Activated CD4-positive, alpha-beta T cell treated with anti-CD3 and anti-CD28 coated beads for 36 hours (primary cell): ENCODE measurements at regions not wholly inside any gene's neighbourhood (a gene's known extent, or its start where the extent isn't known, plus 50 kb on each side); places are given as distances from the start of the nearest gene placed in this dataset.

Source experiments
- ATAC-seq: fragments of 200-7000 bp; cut with Tn5 transposase; one replicate; pipeline ENCODE4 v1.10.0; 2021; ENCODE audit warnings: mild to moderate bottlenecking, moderate library complexity
- CTCF ChIA-PET: fragments of 350-600 bp; sonication (Branson Sonifier 250); formaldehyde crosslinking; loops from one replicate; lab custom pipeline; 2021; ENCODE audit warnings: antibody characterized with exemption; lab: Charles Lee
- POLR2A ChIA-PET: fragments of 350-600 bp; sonication (Branson Sonifier 250); formaldehyde crosslinking; loops from one replicate; lab custom pipeline; 2021; ENCODE audit warnings: antibody characterized with exemption, inconsistent platforms; lab: Charles Lee
- DNase-seq: peaks from one replicate; pipeline ENCODE4 v3.0.0-alpha.2; 2020
- H3K27ac Mint-ChIP-seq: one replicate; pipeline ENCODE4 v1.8.0; 2021; ENCODE audit warnings: mixed read lengths
- H3K27me3 Mint-ChIP-seq: one replicate; pipeline ENCODE4 v1.8.0; 2021; ENCODE audit warnings: mixed read lengths
- H3K36me3 Mint-ChIP-seq: one replicate; pipeline ENCODE4 v1.8.0; 2021; ENCODE audit warnings: low read depth, mixed read lengths
- H3K4me1 Mint-ChIP-seq: one replicate; pipeline ENCODE4 v1.8.0; 2021; ENCODE audit warnings: mixed read lengths
- H3K4me3 Mint-ChIP-seq: one replicate; pipeline ENCODE4 v1.8.0; 2021; ENCODE audit warnings: mild to moderate bottlenecking, moderate library complexity, mixed read lengths
- H3K9me3 Mint-ChIP-seq: one replicate; pipeline ENCODE4 v1.8.0; 2021; ENCODE audit warnings: low read depth, mixed read lengths
- intact Hi-C, 2 experiments: fragments of 100-400 bp; cut with DNase I in 1 of 2; cut with micrococcal nuclease in 1 of 2; formaldehyde crosslinking; loops; one replicate each; pipeline versions ENCODE4 v1.14.2 to v1.15.1; 2022 to 2024; cut with DNase I, micrococcal nuclease

DNA sequence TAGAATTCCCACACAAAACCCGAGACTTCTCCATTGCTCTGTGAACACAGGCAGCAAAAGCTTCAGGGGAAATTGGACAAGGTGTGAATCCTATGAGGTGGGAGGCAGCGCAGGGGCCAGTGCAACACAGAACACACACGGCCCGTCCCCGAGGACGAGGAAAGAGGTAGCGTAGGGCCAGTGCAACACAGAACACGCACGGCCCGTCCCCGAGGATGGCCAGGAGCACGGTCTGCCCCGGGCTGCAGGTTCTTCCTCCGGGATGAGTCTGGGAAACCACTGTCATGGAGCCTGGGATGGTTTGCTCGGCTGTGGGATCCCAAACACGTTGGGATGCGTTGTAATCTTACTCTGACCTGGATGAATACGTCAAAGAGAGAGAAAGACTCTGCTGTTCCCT is 432.1 kb downstream of the GLRX3 start:
- Mint-ChIP-seq H3K9me3 (no peaks in the 10 kb centered on the region), H3K4me3 (no peak overlapping the region), H3K27me3 (peaks cover 2% of the 10 kb centered on the region), H3K36me3 (no peaks in the 10 kb centered on the region), H3K4me1 (no peaks in the 10 kb centered on the region), H3K27ac (no peak overlapping the region)
- DNase-seq (no peak), ATAC-seq (no peak)
- intact Hi-C loops: no loop called here
- ChIA-PET POLR2A (no interaction called here), CTCF (no interaction called here)

DNA sequence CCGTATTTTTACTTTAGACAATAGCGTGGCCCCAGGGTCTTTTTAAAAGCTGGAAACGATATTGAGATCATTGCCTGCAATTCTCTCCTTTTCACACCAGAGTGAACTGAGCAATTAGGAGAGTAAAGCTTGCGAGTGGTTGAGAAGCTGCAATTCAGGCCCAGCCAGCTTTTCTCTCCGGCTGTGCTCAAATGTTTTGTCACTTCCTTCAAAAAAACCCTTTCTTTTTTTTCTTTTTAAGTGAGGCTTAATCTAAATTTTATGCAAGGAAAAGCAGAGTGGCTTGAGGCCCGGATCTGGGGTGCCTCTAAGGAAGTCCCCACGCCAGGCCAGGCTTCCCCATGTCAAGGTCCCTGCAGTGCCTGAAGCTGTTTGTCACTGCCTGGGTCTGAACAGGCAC is 433.9 kb downstream of the GLRX3 start:
- ATAC-seq (no peak), DNase-seq (no peak)
- H3K27me3 Mint-ChIP-seq: peaks cover 2% of the 10 kb centered on the region
- H3K9me3 Mint-ChIP-seq: no peaks in the 10 kb centered on the region
- H3K27ac Mint-ChIP-seq: no peak overlapping the region
- no peaks in the 10 kb centered on the region for H3K36me3 Mint-ChIP-seq
- no peaks in the 10 kb centered on the region for H3K4me1 Mint-ChIP-seq
- no peak overlapping the region for H3K4me3 Mint-ChIP-seq
- ChIA-PET CTCF (no interaction called here), POLR2A (no interaction called here)
- intact Hi-C loops: no loop called here

DNA sequence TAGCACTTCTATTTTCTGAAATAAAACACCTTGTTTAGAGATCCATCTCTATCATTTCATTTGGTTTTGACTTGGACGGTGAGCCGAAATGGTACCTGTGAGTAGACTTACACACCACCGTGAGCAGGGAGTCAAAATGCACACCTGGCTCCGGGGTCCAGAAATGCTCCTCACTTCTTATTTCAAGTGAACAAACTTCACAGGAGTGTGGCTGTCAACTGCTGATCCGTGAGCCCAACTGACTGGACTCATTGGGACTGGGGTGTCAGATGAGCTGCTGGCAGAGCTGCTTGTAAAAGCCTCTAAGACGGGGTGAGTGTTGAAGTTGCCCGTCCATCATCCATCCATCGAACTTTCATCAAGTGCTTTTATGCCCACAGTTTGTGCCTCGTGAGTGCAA is 435.5 kb downstream of the GLRX3 start:
- ChIA-PET CTCF (no interaction called here), POLR2A (no interaction called here)
- Mint-ChIP-seq H3K4me1 (no peaks in the 10 kb centered on the region), H3K4me3 (no peak overlapping the region), H3K36me3 (no peaks in the 10 kb centered on the region), H3K9me3 (no peaks in the 10 kb centered on the region), H3K27ac (no peak overlapping the region), H3K27me3 (peaks cover 2% of the 10 kb centered on the region)
- DNase-seq (no peak), ATAC-seq (no peak)
- intact Hi-C loops: no loop called here

DNA sequence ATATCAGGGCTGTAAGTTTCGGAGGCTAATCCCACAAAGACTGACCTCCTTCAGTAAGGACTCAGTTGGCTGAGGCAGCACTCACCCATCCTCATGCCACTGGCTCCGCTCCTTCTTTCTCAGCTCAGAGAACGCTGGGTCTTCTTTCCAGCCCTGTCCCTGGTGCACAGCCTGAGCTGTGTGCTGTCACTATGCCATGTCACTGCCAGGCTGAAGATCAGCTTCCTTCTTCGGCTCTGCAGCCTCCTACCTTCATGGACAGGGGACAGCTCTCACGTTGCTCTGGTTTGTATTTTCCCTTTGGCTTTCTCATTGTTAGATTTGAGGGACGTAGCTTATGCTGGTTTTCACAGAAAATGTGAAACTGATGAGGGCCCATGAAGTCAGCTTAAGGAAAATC is 437.3 kb downstream of the GLRX3 start:
- no peak for ATAC-seq
- POLR2A ChIA-PET: interaction anchor here (0.8 kb wide), 1 partner anchor 24 kb away, joined by 3 read pairs; no protein-coding TSS in a partner anchor
- no peak overlapping the region for H3K4me3 Mint-ChIP-seq
- no peak overlapping the region for H3K27ac Mint-ChIP-seq
- intact Hi-C loops: no loop called here
- no peaks in the 10 kb centered on the region for H3K4me1 Mint-ChIP-seq
- no peaks in the 10 kb centered on the region for H3K36me3 Mint-ChIP-seq
- DNase-seq: no peak
- H3K9me3 Mint-ChIP-seq: no peaks in the 10 kb centered on the region
- CTCF ChIA-PET: no interaction called here
- no peaks in the 10 kb centered on the region for H3K27me3 Mint-ChIP-seq

DNA sequence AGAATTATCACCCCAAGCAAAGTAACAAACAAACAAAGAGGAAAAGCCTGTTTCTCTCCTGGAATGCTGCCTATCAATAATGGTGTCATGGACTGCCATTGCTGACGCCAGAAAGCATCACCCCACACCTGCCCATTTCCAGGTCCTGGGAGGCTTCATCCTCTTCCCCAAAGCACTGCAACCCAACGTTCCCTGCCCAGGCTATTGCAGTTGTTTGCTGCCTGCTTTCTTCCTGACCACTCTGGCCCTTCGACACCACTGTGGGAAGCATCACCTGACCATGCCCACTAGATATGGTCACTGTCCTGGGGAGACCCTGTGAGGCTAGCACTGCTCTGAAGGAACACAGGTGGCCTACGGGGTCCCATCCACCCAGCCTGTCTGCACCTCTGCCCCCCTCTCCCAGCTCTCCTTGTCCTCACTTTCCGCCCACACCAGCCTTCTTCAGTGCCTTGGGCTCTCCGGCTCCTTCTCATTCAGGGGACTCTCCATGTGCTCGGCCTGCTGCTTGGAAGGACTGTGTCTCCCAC is 439.6 kb downstream of the GLRX3 start:
- ATAC-seq: no peak
- Mint-ChIP-seq H3K9me3 (no peaks in the 10 kb centered on the region), H3K4me1 (no peaks in the 10 kb centered on the region), H3K27me3 (peaks cover 9% of the 10 kb centered on the region), H3K36me3 (no peaks in the 10 kb centered on the region), H3K27ac (no peak overlapping the region), H3K4me3 (no peak overlapping the region)
- POLR2A ChIA-PET: no interaction called here
- DNase-seq: no peak
- intact Hi-C loops: no loop called here
- CTCF ChIA-PET: no interaction called here

DNA sequence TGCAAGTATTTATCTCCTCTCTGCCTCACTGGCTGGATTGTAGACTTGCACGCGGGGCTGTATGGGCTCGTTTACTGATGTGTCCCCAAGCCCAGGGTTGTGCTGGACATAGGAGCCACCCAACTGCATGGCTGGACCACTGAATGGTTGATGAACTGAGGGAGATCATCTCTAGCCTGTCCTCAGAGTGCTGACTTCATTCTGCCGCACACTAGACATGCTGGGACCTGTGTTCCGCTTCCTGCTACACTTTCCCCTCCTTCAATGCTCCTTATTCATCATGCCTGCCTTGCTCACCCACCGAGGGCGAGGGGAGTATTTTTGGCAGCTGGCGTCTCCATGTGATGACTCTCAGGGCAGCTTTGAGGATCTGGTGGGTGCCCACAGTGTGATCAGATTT is 440.2 kb downstream of the GLRX3 start:
- ATAC-seq (no peak), DNase-seq (no peak)
- peaks cover 9% of the 10 kb centered on the region for H3K27me3 Mint-ChIP-seq
- H3K4me1 Mint-ChIP-seq: no peaks in the 10 kb centered on the region
- no peak overlapping the region for H3K27ac Mint-ChIP-seq
- no peaks in the 10 kb centered on the region for H3K9me3 Mint-ChIP-seq
- ChIA-PET CTCF (no interaction called here), POLR2A (no interaction called here)
- H3K4me3 Mint-ChIP-seq: no peak overlapping the region
- H3K36me3 Mint-ChIP-seq: no peaks in the 10 kb centered on the region
- intact Hi-C loops: no loop called here

DNA sequence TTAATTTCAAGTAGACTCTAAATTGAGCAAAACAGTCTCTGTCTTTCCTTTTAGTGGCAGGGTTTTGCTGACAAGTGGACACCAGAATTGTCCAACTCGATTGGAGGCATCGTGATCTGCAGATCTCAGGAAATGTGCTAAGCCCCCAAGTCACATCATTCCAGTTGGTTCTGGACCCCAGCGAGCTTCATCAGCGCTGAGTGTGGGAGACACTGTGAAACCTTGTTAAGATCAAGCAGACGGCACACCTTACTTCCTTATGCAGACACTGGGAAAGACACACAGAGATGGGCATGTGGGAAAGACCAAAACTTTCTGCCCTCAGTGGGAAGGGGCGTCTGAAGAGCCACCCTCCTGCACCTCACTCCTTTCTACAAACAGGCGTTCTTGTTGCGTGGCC is 440.8 kb downstream of the GLRX3 start:
- intact Hi-C loops: no loop called here
- H3K27ac Mint-ChIP-seq: no peak overlapping the region
- no peak overlapping the region for H3K4me3 Mint-ChIP-seq
- ATAC-seq (no peak), DNase-seq (no peak)
- H3K9me3 Mint-ChIP-seq: no peaks in the 10 kb centered on the region
- CTCF ChIA-PET: no interaction called here
- no peaks in the 10 kb centered on the region for H3K4me1 Mint-ChIP-seq
- H3K36me3 Mint-ChIP-seq: no peaks in the 10 kb centered on the region
- POLR2A ChIA-PET: no interaction called here
- peaks cover 9% of the 10 kb centered on the region for H3K27me3 Mint-ChIP-seq

DNA sequence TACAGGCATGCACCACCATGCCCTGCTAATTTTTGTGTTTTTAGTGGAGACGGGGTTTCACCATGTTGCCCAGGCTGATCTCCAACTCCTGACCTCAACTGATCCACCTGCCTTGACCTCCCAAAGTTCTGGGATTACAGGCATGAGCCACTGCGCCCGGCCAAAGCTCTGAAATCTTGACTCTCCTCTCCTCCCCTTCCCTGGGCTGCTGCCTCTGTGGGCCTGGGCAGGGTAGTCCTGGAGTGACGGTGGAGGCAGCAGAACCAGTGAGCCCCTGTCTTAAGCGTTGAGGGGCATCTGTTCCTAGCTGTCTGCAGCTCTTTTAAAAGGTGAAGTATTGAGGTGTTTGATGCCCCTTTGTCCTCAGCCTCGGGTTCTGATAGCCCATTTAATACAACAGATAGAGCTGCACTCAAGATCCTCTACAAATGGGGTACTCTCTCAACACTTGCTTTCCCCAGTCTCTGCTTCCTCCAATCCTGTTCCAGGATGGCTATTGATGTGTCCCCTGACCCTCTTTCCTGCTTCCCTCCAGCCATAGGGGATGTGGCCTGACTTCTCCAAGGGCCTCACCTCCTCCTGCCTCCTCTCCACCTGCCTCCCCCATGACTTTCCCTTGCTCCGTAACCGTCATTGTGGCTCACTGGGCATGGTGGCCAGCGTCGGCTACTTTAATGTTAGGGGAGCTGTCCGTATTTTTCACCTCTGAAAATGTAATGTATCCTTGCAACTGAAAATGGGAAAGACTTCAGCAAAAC is 442.5 kb downstream of the GLRX3 start:
- DNase-seq: no peak
- Mint-ChIP-seq H3K27me3 (peaks cover 9% of the 10 kb centered on the region), H3K27ac (no peak overlapping the region), H3K9me3 (no peaks in the 10 kb centered on the region), H3K36me3 (no peaks in the 10 kb centered on the region), H3K4me3 (no peak overlapping the region), H3K4me1 (no peaks in the 10 kb centered on the region)
- ChIA-PET POLR2A (no interaction called here), CTCF (no interaction called here)
- no peak for ATAC-seq
- intact Hi-C loops: no loop called here

DNA sequence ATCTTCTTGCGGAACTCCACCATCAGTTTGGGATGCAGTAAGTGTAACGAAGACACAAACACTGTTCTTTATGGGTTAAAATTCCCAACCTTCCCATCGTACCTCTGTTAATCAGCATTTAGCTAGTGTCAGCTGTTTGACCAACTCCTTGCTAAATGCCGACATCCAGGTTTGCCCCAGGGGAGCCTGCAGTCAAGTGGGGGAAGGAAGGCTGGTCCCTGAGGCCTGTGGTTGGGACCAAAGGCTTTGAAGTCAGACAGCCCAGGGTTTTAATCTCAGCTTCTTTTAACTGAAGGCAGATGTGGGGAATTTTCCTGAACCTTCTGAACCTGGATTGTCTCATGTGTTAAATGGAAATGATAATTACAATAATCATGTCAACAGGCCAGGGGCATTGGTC is 443.7 kb downstream of the GLRX3 start:
- DNase-seq (no peak), ATAC-seq (no peak)
- ChIA-PET CTCF (no interaction called here), POLR2A (no interaction called here)
- H3K4me3 Mint-ChIP-seq: no peak overlapping the region
- no peaks in the 10 kb centered on the region for H3K9me3 Mint-ChIP-seq
- H3K36me3 Mint-ChIP-seq: no peaks in the 10 kb centered on the region
- H3K27ac Mint-ChIP-seq: no peak overlapping the region
- H3K4me1 Mint-ChIP-seq: no peaks in the 10 kb centered on the region
- H3K27me3 Mint-ChIP-seq: peaks cover 9% of the 10 kb centered on the region
- intact Hi-C loops: no loop called here

DNA sequence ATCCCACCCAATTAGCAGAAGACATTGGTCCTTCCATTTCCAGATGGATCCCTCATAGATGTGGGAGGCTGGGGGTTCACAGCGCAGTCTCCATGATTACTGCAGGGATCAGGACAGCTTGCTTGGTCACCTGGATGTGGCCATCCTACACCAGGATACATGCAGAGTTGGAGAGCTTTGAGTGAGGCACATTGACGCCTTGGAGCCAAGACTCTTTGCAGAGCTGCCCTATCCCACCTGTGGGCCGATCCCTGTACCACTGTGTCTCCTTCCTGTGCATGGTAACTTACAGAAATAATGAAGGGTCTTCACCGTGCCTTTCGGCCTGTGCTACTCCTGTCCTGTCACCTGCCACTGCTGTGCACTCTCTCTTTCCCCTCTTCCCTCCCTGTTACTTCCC is 444.8 kb downstream of the GLRX3 start:
- POLR2A ChIA-PET: no interaction called here
- DNase-seq: no peak
- H3K4me3 Mint-ChIP-seq: no peak overlapping the region
- no peaks in the 10 kb centered on the region for H3K9me3 Mint-ChIP-seq
- no peak overlapping the region for H3K27ac Mint-ChIP-seq
- H3K4me1 Mint-ChIP-seq: no peaks in the 10 kb centered on the region
- no peak for ATAC-seq
- CTCF ChIA-PET: no interaction called here
- H3K27me3 Mint-ChIP-seq: peaks cover 9% of the 10 kb centered on the region
- no peaks in the 10 kb centered on the region for H3K36me3 Mint-ChIP-seq
- intact Hi-C loops: no loop called here

DNA sequence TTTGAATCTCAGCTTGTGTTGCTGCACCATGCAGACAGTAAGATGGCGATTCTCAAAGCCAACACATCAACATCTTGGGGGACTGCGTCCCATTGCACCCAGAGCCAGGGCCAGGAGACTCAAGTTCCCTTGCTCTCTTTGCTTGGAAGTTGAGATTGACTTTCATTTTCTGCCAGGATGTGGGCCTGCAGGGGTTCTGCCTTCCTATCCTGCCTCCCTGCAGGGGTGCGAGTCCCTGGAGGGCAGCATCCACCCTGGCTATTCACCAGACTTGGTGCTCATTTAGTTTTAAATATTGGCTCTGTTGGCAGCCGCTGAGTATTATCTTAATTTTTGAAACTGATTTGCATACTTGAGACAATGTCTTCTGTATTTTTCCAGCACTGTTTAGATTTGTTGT is 451.5 kb downstream of the GLRX3 start:
- Mint-ChIP-seq H3K27ac (no peak overlapping the region), H3K27me3 (no peaks in the 10 kb centered on the region), H3K4me1 (no peaks in the 10 kb centered on the region), H3K4me3 (no peak overlapping the region), H3K9me3 (no peaks in the 10 kb centered on the region), H3K36me3 (no peaks in the 10 kb centered on the region)
- POLR2A ChIA-PET: no interaction called here
- intact Hi-C loops: no loop called here
- no peak for ATAC-seq
- CTCF ChIA-PET: no interaction called here
- DNase-seq: no peak

DNA sequence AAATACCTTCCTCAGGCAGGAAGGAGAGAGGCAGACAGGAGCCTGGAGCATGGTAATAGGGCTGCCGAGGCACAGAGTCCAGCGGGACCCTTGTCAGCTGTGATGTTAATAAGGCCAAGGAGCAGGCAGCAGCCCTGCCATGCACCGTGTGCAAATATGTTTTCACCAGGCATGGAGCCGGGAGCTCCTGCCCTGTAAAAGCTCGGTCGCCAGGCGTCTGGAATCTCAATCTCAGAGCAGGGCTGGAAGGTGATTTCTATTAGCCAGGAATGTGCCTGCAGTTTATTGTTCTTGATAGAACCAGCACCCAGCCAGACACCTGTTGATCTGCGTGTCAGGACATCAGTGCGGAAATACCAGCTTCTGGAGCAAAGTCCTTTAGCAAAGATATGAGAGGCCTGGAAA is 469.8 kb downstream of the GLRX3 start:
- POLR2A ChIA-PET: no interaction called here

More for the DNA sequence above, 469.8 kb downstream of the GLRX3 start:
- Mint-ChIP-seq H3K27ac (no peak overlapping the region), H3K4me3 (no peak overlapping the region), H3K27me3 (peaks cover 7% of the 10 kb centered on the region), H3K9me3 (no peaks in the 10 kb centered on the region), H3K36me3 (no peaks in the 10 kb centered on the region), H3K4me1 (no peaks in the 10 kb centered on the region)
- intact Hi-C loops: no loop called here
- ATAC-seq (no peak), DNase-seq (no peak)
- CTCF ChIA-PET: no interaction called here
